Sigmoid colon (tissue), 3 donors: ENCODE measurements at regions not wholly inside any gene's neighbourhood (a gene's known extent, or its start where the extent isn't known, plus 50 kb on each side); places are given as distances from the start of the nearest gene placed in this dataset.

Source experiments
- CTCF ChIP-seq, 4 experiments: fragments of 450-650 bp in 3 of 4; fragments of 200-600 bp in 1 of 4; IDR thresholded peaks; one replicate each; pipeline ENCODE4 v1.5.1; 2016 to 2019; ENCODE audit warnings: antibody characterized with exemption in 4 of 4, mild to moderate bottlenecking in 3 of 4, moderate library complexity in 2 of 4
- POLR2A ChIP-seq, 2 donors: fragments of 450-650 bp; IDR thresholded peaks; one replicate each; pipeline ENCODE4 v1.6.1; 2016; ENCODE audit warnings: antibody characterized with exemption in 2 of 2, mild to moderate bottlenecking in 2 of 2, moderate library complexity in 2 of 2

- no peak for TF ChIP-seq POLR2A (IDR thresholded peaks at IDR 0.05)
- TF ChIP-seq CTCF (IDR thresholded peaks at IDR 0.05): no peak
Observed at GRCh38 chr11:70876685-70877084, 375.7 kb downstream of the SHANK2 start.
